Activated naive CD4-positive, alpha-beta T cell (primary cell): ENCODE measurements at regions not wholly inside any gene's neighbourhood (a gene's known extent, or its start where the extent isn't known, plus 50 kb on each side); places are given as distances from the start of the nearest gene placed in this dataset.
A peak's percentile ranks its signal among the peaks of the same experiment; 100 is the strongest.

ENCODE experiments used
- DNase-seq, 4 experiments: peaks; one replicate each; lab custom pipeline; 2025; lab: John Stamatoyannopoulos, UW

DNA sequence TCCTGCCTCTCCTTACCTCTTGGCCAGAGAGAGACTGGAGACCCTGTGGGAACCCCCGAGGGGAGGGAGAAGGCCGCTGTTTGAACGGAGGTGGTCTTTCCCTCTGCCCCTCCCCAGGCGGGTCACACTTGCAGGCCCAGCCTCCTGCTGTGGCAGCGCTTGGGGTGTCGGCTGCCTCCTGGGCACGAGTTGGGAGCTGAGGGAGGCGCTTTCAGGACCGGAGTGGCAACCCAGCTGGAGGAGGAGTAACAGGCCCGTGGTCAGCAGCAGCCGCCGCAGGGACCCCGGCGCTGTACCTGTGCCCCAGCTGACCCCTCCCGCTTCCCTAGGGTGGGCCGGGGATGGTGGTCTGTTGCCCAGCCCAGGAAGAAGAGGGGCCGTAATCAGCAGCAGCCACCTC is 278.3 kb downstream of the SEC14L1 start:
- DNase-seq = no peak

DNA sequence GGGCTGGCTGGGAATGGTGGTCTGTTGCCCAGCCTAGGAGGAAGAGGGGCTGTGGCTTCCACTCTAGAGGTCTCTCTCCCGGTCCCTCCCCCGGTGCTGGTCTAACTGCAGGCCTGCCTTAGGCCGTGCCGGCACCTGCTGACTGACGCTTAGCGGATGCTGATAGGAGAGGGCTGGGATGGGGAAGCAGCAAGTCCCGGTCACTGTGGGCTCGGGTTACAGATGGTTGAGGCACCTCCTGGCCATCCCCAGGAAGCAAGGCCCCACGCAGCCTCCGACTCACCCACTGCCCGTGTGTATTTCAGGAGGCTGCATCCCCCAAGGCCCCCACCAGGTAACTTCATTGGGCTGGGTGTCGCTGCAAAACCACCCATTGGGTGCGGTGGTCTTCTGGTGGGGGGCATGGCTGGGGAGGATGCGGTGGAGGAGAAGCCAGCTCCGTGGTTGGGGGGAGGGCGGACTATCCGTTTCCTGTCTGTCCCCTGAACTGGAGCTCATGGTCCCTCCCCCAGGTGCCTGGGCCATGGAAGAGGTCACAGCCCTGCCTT is 278.9 kb downstream of the SEC14L1 start:
- DNase-seq = no peak

DNA sequence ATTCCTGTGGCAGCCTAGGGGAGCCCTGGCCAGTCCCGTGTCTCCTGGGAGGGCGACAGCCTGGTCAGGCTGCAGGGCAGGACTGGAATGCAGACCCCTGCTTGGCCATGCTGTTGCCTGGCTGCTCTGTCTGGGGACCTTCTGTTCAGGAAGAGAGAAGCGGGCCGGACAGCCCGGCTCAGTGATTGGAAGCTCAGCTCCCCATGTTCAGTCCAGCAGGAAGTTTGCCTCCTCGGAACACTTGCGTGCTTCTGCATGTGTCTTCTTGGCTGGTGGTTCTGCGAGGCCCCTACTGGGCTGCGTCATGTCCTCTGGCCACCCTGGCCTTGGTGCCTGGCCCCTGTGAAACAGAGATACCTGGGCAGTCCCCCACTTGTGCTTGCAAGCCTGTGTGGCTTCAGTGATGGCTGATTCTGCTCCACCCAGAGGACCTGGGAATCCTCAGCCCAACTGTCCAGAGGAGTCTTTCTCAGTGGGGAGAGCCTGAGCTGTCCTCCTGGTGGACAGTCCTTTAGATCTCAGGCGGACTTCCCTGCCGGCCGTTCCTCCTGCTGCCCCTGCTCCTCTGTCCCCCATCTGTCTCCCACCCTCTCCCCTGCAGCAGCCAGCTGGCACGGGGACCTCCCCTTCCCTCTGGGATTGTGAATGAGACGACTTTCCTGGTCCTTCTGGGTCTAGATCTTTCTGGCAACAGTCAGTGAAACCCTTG is 279.5 kb downstream of the SEC14L1 start:
- no peak for DNase-seq

DNA sequence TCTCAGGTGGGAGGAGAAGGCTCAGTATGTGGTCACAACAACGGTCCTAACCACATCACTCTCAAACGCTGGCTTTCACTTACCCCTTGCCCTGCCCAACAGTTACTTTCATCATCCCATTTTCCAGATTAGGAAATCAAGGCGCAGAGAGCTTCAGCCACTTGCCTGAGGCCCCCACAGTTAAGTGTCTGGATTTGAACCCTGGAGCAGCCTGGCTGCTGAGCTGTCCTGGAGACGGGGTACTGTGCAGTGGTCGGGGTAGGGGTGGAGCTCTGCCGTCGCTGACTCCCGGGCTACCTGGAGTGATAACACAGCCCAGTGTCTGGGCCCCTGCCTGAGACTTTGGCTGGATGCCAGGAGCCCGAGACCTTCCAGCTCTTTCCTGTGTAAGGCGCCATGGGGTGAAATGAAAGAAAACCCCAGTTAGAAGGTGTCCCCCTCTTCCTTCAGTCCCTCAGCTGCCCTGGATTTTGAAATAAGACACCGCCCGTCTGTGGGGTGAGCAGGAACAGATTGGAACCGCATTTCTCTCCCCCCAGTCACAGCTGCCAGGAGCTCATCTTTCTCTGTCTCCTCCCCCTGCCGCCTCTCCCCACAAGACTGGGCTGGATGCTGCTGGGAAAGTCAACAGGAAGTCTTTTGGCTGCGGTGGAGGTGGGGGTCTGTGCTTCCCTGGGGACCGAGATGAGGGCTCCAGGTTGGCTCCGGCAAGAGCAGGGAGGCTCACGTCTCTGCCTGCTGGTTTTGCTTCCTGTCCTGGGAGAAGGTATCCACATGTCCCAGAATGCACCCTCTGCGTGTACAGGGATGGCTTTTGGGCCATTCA is 280.2 kb downstream of the SEC14L1 start:
- DNase-seq = peak in 2 of 4 experiments; percentile 30 to 44

DNA sequence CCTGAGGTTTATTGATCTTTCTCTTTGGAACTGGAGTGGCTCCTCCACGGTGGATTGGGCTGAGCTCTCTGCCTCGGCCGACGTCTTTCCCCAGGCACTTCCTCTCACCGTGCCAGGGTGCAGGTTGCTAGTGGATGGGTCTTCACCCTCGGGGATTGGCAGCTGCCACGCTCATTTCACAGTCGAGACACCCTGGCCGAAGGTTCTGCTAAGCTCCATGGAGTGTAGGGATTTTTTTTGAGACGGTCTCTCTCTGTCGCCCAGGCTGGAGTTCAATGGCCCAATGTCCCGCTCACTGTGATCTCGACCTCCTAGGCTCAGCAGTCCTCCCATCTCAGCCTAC is 280.8 kb downstream of the SEC14L1 start:
- DNase-seq = no peak

DNA sequence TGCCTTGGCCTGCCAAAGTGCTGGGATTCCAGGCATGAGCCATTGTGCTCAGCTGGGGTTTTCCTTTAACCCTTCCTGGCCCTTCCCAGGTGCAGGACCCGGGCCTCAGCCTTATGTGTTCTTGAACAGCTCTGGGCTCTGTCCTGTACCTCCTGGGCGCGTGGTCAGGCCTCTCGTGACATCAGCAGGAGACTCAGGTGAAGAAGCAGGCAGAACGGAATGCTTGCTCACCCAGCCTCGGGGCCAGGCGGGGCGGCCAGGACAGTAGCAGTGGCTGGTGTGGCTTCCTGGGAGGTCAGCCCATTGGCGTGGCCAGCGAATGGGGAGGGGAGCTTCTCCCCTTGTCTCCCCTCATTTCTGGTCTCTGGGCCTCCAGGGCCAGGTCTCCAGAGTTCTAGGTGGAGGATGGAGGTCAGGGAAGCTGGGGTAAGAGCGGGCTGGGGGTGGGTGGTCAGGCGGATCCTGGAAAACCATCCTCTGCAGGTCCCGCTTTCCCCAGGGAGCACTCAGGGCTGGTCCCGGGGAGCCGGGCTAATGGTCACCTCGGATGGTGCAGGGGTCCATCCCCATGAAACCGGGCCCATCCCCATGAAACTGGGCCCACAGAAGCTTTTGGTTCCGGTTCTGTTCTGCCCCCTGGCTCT is 281.5 kb downstream of the SEC14L1 start:
- DNase-seq = no peak

DNA sequence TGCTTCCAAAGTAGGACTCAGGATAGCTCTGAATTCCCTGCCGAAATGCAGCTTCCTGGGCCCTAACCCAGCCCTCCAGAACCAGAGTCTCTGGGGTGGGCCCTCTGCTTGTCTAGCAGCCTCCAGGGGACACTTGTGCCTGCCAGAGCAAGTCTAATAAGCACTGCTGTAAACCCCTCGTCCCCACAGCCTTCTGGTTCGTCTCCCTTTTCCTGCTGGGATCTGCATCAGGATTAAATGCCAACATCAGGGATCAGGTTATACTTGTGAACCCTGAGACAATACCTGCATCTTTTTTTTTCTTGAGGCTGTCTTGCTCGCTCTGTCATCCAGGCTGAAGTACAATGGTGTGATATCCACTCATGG is 282.0 kb downstream of the SEC14L1 start:
- DNase-seq = no peak

DNA sequence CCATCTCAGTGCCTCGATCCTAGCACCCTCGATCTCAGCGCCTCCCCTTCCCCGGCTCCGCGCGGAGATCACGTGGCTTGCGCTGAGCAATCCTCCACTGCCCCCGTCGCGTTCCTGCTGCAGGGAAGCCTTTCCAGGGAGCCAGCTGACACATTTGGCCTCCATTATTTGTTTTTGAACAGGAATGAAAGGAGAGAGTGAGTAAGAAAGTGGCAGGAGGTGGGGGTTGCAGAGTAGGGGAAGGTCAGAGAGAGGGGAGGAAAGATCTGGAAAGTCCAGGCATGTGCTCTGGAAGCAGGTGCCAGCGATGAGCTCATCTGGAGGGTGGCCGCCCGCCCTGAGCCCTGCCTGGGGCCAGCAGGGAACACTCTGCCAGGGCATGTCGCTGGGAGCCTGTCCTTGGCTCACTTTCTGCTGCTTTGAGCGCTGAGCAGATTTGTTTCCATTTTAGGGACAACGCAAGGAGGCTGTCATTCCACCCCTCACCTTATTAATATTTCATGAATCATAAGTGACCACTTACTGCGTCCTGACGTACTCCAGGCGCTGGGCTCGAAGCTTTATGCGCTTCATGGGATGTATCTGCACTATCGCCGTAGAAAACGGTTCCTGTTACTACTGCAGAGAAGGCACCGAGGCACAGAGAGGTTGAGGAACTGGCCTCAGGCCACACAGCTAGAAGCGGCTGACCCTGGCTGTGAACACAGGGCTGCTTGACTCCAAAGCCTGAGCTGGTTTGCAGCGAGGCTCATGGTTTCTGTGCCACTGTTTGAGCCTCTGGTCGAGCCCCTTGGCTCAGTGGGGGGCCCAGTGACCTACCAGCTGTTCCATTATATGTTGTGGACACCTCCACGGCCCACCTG is 283.1 kb downstream of the SEC14L1 start:
- no peak for DNase-seq

DNA sequence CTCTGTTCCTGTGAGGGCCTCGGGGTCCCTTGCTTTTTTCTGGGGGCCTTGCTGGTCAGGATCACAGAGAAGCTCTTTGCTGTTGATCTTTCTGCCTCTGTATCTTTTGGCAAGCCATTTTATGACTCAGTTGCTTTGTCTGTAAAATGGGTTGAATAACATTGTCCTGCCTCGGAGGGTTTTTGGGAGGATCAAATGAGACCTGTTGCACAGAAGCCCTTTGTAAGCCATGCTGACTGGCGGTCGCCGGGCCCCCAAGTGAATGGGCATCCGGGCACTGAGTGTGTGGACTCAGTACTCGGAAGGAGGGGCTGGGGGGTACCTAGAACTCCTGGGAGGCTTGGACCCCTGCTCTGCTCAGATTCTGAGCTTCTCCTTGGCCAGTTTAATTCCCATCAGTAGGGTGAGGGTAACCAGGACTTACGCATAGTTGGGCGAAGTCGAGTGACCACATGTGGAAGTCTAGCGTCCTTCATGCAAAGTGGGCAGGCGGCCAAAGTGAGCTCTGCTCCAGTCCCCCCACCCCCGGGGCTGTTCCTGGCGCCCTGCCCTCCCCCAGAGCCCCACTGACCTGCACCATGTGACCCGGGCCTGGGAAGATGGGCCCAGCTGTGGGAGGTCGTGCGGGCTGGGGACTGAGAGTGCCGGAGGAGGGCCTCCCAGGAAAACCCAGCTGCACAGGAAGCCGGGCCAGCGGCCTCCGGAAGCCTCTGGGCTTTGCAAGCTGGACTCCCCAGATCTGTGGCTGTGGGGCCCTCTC is 284.0 kb downstream of the SEC14L1 start:
- no peak for DNase-seq

DNA sequence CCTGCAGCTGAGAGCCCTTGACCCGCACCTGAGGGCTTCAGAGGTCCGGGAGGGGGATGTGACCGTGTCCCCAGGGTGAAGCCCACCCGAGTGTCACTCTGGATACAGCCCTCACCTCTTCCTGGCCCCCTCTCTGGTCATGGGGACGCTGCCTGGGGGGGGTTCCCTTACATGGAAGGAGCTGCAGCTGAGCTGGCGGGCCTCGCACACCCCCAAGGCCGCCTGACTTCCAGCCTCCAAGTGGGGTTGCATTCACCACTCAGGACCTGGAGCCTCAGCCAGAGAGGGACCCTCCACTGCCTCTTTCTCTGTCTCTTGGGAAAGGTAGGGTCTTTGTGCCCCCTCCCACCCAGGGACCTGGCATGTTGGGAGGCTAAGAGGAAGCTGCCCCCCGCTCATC is 284.6 kb downstream of the SEC14L1 start:
- DNase-seq = no peak

DNA sequence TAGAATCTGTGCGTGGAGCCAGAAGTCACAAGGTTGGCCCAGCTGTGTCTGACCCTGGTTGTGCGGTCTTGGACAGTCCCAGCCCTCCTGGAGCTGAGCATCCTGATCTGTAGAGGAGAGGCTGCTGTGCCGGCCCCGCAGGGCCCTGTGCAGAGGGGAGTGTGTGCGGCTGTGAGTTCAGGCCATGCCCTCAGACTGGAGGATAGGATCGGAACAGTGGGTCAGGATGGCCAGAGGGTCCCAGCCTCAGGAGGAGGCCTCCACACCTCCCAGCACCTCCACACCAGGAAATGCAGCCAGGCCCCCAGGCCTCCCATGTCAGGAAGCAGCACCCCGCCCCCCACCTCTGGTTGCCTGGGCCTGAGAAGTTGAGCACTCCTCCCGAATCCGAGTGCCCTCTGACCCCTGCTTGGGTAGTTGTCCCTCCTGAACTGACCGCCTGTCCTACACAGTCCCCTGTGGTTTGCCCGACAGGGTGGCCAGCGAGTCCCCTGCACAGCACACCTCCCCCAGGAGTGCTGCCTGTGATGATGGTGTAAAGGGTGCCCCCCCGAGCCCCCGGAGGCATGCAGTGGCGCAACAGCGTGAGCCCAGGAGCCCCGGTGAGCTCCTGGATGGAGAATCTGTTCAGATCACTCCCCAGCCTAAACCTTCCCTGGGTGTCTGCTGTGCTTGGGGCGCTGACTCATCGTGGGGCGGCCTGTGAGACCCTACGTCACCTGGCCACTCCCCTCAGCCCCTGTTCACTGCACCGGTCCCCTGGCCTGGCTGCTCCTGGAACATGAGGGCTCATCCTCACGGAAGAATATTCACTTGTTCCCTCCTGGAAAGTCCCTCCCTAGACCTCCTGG is 285.2 kb downstream of the SEC14L1 start:
- DNase-seq = peak in 2 of 4 experiments; percentile 31 to 68

DNA sequence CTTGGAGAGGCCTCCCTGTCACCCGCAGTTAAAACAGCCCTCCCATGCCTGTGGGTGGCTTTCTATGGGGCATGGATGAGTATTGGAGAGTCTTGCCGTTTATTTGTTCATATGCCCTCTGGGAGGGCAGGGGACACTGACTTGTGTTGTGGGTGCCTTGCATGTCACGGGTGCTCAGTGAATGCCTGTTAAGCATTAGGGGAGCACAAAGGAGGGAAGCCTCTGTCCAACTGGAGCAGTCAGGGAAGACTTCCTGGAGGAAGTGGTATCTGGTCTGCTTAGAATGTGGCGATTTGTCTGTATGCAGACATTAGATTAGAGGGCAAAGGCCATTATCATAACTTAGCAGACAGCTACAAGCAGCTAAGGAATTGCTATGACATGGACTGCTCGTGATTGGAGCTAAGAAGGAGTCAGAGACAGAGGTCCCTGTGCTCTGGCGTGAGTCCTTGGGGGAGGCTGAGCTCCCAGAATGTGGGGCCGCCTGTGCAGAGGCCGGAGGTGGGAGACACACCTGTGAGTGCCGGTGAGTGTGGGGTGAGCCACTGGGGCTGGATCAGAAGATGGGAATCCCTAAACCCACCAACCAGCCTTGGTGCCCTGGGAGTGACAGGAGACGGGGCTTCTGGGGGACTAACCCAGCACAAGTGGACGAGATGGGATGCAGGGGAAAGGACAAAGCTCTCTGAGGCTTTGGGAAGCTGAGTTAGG is 286.1 kb downstream of the SEC14L1 start:
- no peak for DNase-seq

DNA sequence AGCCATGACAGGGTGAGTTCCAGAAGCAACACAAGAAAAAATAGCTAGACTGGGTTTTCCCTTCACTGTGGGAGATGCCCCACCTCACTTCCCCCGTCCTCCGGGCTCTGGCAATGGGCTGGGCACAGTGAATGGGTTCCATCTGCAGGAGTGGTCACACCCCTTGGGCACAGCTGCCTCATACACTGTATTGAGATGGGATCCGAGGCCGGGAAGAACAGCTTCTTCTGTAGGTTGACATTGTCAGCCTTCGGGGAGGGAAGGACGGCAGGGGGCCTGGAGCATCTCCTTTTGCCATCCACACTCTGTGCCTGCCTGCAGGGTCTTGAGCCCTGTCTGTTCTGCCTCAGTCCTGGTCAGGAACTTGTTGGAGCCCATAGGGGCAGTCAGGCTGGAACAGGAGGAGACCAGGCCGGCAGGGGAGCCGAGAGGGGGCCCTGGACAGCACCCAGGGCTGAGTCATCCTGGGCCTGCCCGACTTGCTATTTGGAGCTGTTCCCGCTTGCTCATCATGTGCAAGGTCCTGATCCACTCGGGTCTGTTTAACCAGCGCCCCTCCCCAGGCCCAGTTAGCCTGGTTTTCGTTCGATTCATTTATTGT is 286.7 kb downstream of the SEC14L1 start:
- no peak for DNase-seq

DNA sequence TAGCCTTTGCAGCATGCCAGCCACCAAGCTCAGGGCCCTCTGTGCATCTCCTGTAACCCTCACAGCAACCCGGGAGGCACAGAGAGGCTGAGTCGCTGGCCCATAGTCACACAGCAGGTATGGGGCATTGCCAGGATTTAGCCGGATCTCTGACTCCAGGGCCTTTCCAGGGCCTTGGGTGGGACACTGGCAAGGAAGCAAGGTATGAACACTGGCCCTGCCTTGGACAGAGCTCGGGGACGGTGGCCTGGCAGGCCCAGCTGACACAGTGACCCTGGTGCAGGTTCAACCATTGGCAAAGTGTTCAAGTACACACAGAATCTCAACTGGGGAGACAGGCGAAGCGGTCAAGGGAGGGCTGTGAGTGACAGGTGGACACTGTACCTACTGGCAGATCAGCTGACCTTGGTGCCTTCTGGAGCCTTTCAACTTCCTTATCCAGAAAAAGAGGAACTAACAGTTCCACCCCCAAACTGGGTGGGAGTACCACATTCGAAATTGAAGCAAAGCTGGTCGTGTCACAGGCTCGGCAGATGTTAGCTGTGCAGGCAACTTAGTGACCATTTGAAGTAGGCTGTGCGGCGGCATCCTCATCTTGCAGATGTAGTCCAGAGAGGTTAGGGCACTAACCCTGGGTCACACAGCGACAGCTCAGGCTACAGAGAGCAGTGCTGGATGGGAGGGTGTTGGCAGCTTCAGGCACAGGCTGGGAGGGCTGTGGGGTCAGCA is 287.4 kb downstream of the SEC14L1 start:
- no peak for DNase-seq

DNA sequence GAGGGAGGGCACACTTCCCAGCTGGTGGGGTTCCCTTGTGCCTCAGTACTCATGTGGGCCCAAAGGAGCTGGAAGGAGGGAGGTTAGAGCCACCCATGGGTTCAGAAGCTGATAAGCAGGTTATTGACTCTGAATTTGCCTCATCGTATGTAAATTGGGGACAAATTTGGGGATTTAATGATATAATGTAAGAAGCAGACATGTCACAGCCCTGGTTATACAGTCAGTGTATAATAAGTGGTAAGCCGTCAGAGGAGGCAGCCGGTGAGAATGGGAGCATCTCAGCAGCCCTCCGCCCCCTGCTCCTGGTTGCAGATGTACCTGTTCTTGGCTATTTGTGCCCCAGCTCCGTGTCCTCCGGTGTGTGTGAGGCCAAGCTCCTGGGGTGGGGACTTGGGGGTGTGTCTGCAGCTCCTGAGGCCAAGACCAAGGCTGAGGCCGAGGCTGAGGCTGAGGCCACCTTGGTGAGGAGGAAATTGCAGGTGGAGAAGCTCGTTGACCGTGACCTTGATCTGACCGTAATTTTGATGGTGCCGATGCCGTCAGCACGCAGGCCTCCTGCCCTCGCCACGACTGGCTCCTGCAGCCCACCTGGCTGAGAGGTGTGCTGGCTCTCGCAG is 288.1 kb downstream of the SEC14L1 start:
- DNase-seq = no peak

DNA sequence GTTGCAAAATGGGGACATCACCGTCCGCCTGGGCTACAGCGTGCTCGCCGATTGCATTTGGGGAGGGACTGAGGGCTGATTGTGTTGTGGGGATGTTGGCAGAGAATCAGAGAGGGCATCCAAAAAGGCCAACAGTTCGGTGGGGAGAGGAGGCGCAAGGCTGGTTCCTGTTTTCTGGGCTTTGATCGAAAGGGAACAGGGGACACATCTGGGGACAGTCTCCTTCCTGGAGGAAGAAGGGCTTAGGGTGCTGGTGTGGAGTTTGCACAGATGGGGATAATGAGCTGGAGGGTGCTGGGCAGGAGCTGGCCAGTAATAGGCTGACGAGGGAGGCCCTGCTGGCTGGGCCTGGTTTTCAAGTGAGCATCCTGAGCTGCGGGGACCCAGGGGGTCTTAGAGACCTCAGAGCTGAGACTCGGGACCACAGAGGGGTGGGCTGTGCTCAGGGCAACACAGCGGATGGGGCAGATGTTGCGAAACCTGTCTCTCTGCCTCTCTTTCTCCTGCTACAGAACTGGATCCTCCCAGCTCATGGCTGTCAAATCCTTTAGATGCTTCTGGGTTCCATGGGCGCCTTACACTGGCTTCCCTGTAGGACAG is 288.7 kb downstream of the SEC14L1 start:
- DNase-seq = no peak

DNA sequence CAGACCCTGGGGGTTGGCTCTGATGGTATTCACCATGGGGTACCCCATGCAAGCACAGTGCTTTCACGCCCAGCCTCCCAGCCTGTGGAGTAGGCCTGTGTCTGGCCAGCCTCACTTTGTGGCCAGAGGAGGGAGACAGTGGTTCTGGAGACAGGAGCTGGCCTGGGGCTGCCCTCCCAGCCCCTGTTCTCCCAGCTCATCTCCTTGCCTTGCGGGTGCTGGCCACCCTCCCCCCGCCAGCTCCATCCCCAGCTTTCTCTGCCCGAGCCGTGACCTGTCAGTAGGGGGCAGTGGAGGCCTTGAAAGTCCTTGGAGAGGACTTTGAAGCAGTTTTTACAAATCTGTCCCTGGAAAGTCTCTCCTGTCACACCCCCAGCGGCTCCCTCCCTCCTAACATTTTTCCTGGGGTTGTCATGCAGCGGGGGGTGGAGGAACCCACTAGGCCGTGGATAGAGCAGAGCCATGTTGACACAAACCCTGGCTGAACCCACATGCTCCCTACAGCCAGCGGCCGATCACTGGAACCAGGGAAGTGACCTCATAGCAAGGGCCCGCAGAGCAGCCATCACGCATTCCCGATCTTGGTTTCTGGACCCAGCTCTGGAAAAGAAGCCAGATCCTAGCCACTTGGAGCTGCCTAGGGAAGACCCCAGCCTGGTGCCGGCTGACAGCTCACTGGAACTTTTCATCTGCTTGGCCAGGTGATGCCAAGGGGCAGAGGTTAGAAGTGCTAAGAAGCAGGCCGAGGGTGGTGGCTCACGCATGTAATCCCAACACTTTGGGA is 289.4 kb downstream of the SEC14L1 start:
- DNase-seq = peak; percentile 52 to 79 (median 70)
